Endothelial cell of hepatic sinusoid (primary cell): ENCODE measurements at regions not wholly inside any gene's neighbourhood (a gene's known extent, or its start where the extent isn't known, plus 50 kb on each side); places are given as distances from the start of the nearest gene placed in this dataset.

Source experiments
- in situ Hi-C: cut with HindIII; loops from 2 replicates; pipeline ENCODE4 v1.10.0; 2017; ENCODE audit warnings: low sequenced_read_pairs

DNA sequence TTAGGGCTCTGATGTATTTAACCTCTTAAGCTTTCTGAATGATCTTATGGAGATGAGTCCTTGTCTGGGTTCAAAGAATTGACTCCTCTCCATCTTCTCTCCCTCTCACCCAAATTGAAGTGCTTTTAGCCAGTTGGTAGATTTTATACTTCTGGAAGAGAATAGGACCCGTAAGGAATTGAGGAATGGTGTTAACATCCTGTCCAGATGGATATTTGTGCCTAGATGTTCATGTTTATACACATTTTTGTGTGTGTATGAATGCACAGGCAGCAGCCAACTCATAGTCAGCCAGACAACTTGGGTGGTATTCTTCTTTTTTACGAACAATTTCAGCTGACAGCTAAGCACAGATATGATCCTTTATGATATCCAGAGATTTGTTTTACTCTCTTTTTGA lies 449.6 kb upstream of the RGS6 start:
- in situ Hi-C loops = no loop called here

DNA sequence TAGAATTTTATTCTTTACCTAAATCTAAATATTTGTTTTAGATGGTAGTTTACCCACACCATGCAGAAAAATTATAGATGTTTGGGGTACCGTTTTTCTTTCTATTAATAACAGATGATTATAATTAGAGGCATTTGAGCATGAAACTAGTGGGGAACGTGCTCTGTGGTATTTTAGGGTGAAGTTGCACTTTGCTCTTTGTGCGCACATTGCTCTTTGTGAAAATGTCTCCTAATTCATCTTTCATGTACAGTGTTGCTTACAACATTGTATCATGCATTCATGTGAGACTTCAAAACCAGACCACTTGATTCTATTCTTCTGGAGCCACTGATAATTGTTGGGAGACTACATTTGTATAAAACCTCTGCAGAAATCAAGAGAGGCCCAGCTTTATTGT lies 449.1 kb upstream of the RGS6 start:
- in situ Hi-C loops = no loop called here

DNA sequence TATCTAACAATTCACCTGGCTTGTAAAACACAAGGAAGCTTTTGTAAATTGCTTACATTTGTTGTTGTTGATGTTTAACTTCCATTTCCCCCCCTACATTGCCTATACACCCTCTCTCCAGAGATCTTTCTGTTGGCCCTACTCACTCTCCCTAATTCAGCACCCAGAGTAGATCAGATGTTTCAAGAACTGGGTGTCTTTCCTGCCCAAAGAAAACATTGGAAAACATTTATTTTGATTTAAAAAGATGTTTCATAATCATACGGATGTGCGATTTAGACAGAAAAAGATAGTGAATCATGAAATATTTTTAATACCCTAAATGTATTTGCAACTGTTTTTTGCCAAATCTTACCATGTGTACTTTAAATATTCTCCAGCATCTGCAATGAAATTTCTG lies 446.4 kb upstream of the RGS6 start:
- in situ Hi-C loops = no loop called here

DNA sequence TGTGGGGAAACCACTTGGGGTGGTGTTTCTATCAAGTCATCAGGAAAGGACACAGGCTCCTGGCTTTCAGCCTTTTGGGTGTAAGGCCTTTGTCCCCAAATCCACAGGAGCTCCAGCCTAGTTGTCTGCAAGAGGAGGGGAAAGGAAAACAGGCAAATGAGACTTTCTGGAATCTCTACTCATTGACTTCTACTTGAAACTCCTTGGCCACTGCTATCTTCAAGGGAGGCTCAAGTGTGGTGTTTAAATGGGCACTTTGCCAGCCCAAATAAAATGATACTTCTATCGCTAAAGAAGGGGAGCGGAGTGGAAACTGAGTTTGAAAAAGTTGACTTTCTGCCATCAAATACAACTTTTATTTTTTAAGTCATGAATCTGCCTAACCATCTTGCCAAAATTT lies 445.9 kb upstream of the RGS6 start:
- in situ Hi-C loops = no loop called here

DNA sequence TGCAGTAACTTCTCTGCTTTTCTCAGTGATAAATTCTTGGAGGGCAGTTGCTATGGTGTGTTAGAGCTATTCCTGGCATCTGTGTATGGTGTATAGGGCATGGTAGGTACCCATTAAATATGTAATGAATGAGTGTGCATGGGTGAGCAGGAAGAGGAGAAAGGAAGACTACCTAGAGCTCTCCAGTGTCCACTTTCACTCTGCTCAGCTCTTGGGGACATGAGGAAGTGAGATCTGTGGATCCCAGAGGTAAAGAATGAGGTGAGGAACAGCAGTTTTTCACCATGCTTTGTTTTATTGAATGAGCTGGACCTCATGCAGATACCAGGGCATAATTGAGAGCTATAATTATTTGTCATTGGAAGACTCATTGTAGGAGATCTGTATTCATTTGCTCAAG lies 444.8 kb upstream of the RGS6 start:
- in situ Hi-C loops = no loop called here

DNA sequence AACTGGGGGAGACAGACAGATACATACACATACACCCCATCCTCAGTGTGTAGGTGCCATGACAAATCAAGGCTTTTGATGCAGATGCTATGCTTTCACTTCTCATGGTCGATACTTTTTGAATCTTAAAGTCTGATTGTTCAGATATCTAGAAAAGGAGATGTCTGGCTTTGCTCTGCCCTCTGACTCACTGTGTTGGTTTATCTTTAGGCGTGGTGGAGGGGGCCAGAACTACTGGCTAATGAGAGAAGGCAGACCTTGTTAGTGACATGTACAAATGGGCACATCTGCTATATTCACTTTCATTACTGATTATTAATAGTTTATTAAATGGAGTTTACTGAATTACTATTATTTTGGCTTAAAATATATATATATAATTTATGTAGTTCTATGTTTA lies 444.3 kb upstream of the RGS6 start:
- in situ Hi-C loops = no loop called here

DNA sequence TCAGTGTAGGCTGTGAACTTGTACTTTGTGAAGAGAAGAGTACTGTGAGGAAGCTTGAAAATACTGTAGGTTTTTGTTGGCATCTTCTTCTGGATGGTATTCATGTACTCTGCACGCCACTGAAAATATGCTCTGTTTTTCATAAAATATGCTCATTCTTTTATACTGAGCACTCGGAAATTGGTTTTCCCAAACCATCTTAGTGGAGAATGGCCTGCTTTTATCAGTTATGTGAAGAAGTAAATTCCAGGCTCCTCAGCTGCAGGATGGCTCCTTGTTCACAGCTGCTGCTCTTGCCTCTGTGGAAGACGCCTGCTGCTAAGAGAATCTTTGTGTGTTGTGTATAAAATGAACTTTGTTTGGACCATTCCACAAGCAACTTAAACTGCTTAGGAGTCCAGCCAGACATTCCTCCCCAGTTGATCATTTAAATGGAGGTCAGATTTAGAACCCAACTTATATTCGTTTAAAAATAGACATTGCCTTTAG lies 443.5 kb upstream of the RGS6 start:
- in situ Hi-C loops = no loop called here

DNA sequence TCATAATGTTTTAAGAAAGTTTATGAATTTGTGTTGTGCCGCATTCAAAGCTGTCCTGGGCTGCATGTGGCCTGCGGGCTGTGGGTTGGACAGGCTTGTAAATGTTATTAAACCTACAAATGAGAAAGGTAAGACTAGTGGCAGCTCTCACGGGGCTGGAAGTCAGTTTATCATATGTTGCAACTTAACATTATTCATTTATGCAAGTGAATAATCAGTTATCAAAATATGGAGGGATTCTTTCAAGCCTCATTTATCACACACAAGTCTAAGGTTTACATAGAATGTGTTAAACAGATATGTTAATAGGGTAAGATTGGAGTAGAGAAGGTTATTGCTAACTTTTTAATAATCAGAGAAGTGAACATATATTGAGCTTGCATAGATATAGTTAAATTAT lies 442.5 kb upstream of the RGS6 start:
- in situ Hi-C loops = no loop called here

DNA sequence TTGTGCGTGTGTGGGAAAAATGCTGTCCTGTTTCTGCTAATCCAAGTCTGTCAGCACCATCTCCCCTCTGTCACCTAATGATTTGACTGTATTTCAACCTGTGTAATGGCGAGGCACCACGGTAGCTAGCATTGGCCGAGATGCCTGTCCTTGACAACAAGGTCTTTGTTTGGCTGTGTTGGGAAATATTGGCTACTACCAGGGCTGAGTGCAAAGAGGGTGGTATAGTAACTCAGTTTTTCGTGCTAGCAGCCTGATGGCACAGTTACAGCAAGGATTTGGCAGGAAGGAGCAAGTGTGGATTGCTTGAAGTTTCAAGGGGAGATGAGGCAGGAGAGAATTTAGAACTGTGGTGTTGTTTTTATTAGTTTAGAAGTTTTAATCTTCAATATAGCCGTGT lies 440.3 kb upstream of the RGS6 start:
- in situ Hi-C loops = no loop called here

DNA sequence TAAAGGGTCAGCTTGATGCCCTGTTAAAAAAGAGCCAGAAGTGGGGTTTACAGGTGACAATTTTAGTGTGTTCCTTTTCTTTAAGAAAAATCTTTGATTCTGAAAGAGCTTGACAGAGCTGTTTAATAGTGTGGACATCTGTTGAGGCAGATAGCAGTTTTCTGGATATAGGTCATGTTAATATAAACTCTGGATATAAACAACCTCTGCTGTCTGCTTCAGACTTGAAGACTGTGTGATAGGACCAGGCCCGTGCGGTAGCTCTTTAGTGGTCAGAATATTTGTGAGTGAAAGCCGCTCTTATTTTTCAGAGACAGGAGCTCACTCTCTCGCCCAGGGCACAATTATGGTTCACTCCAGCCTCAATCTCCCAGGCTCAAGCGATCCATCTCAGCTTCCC lies 439.9 kb upstream of the RGS6 start:
- in situ Hi-C loops = no loop called here

DNA sequence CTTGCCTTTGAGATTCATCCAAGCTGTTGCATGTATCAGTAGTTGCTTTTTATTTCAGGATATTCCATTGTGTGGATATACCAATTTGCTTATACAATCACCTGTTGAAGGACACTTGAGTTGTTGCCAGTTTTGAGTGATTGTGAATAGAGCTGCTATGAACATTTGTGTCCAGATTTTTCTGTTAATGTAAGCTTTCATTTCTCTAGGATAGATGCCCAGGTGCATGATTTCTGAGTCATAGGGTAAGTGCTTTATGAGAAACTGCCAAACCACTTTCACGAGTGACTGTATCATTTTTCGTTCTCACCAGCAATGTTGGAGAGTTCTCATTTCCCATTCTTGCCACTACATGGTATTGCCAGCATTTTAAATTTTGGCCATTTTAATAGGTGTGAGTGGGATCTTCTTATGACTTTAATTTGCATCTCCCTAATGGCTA lies 434.6 kb upstream of the RGS6 start:
- in situ Hi-C loops = no loop called here

DNA sequence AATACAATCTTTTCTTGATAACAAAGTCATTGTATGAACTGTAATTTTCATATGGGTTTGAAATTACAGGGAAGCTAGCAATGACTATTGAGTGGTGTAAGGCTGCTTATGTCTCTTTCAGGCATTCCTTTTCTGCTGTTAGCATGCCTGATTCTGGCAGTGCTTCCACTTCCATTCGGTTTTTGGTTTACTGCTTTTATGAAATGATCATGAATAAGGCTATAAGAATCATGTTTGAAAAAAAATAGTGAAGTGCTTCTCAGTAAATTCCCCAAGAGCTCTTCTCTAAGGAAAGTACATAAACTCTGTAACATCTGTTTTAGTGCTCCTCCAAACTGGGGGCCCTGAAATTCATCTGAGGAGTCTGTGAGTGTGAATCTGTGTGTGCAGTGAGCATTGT lies 434.0 kb upstream of the RGS6 start:
- in situ Hi-C loops = no loop called here

DNA sequence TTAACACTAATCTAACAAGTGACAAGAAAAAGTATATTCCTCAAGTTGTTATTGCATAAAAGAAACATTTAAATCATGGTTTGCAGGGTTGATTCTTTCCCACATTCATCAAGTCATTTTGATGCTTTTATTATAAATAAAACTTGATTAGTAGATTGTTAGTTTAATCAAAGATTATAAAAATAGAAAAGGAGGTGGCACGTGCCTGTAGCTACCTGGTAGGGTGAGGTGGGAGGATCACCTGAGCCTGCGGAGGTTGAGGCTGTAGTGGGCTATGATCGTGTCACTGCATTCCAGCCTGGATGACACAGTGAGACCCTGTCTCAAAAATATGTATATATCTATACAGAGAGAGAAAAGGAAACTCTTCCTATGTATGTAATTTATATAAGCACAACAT lies 433.2 kb upstream of the RGS6 start:
- in situ Hi-C loops = no loop called here

DNA sequence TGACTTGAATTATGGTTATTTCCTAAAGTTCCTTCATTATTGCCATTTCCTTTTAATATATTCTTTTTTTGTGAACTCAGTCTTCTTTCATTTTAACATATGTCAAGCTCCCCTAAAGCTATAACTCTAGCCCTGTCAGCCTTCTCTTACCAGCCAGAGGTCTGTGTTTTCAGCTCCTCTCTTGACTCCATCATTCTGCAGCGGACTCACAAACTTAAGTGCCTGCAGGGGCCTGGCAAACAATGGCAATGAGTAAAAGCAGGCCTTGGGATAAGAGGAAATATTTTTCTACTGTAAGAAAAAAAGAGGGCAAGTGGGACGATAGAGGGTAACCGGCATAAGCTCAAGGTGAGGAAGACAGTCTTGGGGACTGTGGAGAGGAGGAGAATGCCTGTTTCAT lies 424.5 kb upstream of the RGS6 start:
- in situ Hi-C loops = no loop called here

DNA sequence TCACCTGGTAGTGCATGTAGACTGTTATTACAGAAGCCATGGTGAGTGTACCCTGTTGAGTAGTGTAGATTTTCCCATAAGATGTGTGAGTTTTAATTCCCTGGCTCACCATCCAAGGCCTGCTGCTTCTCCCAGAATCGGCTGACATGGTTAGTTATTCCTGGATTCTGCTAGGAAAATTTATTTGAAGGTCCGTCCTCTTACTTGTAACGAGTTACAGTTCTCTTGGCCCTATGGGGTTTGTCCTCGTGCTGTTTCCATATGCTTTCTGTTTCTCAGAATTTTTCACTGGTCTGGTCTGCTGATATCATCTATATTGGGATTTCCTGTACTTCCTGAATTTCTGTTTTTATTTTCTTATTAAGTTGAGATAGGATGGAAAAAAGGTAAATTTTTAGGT lies 423.3 kb upstream of the RGS6 start:
- in situ Hi-C loops = no loop called here

DNA sequence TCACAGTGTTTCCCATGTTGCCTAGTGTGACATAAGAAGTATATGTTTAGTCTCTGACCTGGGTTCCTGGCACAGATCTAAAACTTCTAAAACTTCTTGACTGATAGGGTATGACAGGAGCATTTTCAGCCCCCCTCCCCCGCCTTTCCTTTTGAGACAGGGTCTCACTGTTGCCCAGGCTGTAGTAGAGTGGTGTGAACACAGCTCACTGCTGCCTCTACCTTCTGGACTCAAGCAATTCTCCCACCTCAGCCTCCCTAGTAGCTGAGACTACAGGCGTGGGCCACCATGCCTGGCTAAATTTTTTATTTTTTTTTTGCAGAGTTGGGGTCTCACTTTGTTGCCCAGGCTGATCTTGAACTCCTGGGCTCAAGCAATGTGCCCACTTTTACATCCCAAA lies 421.1 kb upstream of the RGS6 start:
- in situ Hi-C loops = no loop called here

DNA sequence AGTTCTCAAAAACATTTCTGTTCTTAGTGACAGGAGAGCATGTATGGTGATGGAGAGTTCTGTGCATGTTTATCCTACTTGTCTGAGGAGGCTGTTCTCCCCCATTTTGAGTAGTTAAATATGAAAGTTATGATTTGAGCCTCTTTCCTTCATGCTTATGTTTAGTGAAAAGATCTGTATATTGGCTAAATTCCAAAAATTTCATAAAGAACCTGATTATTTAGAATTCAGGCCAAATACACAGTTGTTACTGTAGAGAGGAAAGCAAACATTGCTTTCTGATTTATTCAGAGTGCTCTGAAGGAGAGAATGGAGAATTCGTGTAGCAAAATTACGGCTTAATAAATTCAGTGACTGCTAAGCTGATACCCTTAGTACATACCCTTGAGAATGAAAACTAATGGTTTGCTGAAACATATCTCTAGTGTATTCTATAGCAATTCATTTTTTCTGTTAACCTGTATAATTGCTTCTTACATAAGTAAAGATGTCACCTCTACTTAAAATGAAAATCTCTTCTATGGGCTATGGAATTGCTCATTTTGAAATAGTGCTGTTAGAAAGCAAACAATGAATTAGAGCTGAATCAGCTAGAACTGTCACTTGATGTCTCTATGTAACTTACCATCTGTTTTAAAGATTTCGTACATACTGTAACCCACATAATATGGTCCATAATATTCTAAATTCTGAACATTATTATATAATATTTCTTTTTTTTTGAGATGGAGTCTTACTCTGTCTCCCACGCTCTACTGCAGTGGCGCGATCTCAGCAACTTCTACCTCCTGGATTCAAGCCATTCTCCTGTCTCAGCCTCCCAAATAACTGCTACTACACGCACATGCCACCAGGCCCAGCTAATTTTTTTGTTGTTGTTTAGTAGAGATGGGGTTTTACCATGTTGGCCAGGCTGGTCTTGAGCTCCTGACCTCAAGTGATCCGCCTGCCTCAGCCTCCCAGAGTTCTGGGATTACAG lies 417.0 kb upstream of the RGS6 start:
- in situ Hi-C loops = no loop called here

DNA sequence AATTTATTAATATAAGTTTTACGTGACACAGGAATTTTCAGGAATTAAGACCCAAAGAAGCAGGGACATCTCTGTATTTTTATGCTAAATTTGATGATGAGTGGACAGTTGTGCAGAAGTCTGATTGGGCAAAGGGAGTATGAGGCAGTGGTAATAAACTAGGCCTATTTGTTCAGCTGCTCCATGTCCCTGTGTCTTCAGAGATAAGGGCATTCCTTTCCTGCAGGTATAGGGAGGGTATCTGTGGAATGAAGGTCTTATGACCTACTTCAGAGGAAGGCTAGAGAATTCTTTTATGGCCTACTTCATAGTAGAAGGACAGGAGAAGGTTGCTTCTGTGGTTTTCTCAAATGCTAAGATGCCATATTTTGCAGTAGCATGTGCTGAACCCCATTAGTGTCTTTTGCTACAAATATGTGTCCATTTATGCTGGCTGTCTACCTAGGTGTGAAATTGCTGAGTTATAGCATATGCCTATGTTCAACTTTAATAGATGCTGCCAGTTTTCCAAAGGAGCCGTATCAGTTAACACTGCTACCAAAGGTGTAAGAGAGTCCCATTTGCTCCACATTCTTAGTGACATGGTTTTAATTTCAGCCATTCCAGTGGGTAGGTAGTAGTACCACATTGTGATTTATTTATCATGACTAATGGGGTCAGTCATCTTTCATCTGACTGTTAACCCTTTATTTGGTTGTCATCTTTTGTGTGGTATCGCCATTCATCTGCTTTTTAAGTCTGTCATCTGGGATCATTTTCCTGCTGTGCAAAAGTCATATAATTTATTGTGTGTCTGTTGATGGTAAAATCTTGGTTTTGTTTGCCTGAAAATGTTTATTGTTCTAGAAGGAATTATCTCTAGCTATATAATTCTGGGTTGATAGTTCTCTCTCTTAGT lies 410.7 kb upstream of the RGS6 start:
- in situ Hi-C loops = no loop called here

DNA sequence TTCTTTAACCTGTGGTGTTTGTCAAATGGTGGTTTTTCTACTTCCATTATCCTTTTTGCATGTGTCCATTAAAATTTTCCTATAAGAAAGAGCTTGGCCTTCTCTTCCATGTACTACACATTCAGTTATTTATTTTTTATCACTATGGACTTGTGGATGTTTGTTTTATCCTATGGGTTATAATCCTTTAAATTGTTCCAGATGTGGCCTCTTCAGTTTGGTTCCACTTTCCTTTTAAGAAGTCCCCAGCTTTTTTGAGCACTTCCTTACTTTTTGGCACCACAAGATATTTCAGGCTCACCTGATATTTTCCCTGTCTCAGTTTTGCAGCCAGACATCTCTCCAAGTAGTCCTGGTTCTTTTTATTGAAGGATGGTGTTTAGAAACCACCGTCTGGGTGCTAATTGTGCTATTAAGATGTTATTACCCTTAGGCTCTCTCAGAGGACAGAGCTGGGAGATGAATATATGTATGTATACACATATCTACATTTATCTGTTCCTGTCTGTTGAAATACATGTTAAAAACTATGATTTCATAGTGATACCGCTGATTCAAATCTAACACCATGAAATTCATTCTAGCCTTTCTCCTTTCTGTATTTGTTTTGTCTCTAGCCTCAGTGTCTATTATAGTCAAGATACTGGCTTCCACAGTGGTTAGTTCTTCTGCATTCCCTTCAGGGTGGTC lies 408.5 kb upstream of the RGS6 start:
- in situ Hi-C loops = no loop called here

DNA sequence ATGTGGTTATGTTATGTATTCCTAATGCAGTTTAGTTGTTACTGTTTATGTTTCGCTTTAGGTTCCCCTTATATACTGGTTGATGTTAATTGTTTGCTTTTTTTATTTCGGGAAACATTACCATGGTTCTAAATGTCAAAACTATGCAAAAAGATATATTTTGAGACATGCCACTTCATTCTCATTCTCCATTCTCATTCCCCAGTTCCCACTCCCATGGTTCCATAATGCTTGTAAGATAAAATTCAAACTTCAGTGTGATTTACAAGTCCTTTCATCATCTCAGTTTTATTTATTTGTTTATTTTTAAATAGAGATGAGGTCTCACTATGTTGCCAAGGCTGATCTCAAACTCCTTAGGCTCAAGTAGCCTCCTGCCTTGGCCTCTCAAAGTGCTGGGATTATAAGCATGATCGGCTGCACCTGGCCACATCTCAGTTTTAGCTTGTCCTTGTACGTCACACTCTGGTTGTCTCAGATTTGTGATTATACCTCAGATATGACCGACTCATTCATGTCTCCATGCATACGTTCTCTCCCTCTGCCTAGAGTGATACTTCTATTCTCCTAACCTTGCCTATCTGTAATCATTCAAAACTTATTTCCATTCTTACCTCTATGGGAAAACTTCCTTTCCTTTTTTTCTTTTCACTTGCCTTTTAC lies 407.8 kb upstream of the RGS6 start:
- in situ Hi-C loops = no loop called here
